ENCODE measurements at regions not wholly inside any gene's neighbourhood (a gene's known extent, or its start where the extent isn't known, plus 50 kb on each side); places are given as distances from the start of the nearest gene placed in this dataset.

DNA sequence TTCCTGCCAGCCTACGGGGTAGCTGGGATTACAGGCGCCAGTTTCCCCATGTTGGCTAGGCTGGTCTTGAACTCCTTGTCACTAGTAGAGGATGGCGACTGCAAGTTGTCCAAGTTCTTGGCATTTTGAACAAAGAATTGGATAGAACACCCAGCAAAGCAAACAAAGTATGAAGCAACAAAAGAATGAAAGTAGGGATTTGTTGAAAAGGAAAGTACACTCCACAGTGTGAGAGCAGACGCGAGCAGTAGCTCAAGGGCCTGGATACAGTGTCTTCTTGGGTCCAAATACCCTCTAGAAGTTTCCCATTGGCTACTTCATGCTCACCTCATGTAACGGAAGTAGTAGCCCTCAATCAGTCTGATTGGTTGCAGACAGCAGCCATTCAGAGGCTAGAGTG is 152.2 kb downstream of the CCER1 start:
- no peaks in the 10 kb centered on the region for H3K79me1 ChIP-seq (ENCODE audit: insufficient read depth, low read depth, low read length, poor library complexity, severe bottlenecking)
- H3K27ac ChIP-seq (ENCODE audit: insufficient read length, low read depth, low read length), result no peak overlapping the region
- no peaks in the 10 kb centered on the region for H3K9me3 ChIP-seq (ENCODE audit: control insufficient read depth, low read depth, low read length)
- no peak overlapping the region for H4K91ac ChIP-seq (ENCODE audit: insufficient read length, low read depth, low read length)
- no peak overlapping the region for H4K5ac ChIP-seq (ENCODE audit: insufficient read length, low read depth, low read length)
- WGBS (ENCODE audit: extremely low coverage, insufficient read length, low lambda C conversion rate), result no CpG with 5 or more reads among the region's 6 CpGs
- H2BK15ac ChIP-seq (ENCODE audit: low read depth, low read length), result no peak overlapping the region
- H3K9me3 Mint-ChIP-seq, result peaks cover 0 to 5% of the 10 kb centered on the region in 2 experiments; a peak in 3 of 5 replicates
- H2BK20ac ChIP-seq (ENCODE audit: low read depth, low read length, poor library complexity, severe bottlenecking), result no peak overlapping the region
- H3K4me1 ChIP-seq (ENCODE audit: insufficient read depth, low read length), result no peaks in the 10 kb centered on the region
- no peak overlapping the region for H3K23ac ChIP-seq (ENCODE audit: insufficient read length, low read depth, low read length)
- TF ChIP-seq, protein P1, sequence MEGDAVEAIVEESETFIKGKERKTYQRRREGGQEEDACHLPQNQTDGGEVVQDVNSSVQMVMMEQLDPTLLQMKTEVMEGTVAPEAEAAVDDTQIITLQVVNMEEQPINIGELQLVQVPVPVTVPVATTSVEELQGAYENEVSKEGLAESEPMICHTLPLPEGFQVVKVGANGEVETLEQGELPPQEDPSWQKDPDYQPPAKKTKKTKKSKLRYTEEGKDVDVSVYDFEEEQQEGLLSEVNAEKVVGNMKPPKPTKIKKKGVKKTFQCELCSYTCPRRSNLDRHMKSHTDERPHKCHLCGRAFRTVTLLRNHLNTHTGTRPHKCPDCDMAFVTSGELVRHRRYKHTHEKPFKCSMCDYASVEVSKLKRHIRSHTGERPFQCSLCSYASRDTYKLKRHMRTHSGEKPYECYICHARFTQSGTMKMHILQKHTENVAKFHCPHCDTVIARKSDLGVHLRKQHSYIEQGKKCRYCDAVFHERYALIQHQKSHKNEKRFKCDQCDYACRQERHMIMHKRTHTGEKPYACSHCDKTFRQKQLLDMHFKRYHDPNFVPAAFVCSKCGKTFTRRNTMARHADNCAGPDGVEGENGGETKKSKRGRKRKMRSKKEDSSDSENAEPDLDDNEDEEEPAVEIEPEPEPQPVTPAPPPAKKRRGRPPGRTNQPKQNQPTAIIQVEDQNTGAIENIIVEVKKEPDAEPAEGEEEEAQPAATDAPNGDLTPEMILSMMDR (conservative IDR thresholded peaks at IDR 0.05), result no peak
- H4K8ac ChIP-seq (replicated peaks; ENCODE audit: insufficient read length, low read depth, low read length), result no peak overlapping the region
- no peak overlapping the region for H2AK5ac ChIP-seq (ENCODE audit: insufficient read length, low read length)
- no peak for DNase-seq
- no peak overlapping the region for H2AFZ ChIP-seq (ENCODE audit: low read length)
- no peak overlapping the region for H3K56ac ChIP-seq (ENCODE audit: insufficient read length, low read depth, low read length)
- H4K20me1 ChIP-seq (ENCODE audit: control insufficient read depth, insufficient read depth, insufficient read length), result no peaks in the 10 kb centered on the region
- no peak overlapping the region for H3T11ph ChIP-seq (ENCODE audit: low read length)
- H3K18ac ChIP-seq (ENCODE audit: insufficient read length, low read depth, low read length), result no peak overlapping the region
- no peaks in the 10 kb centered on the region for H3K4me1 Mint-ChIP-seq
- H3K27ac Mint-ChIP-seq, result no peak overlapping the region
- no peaks in the 10 kb centered on the region for H3K79me2 ChIP-seq (ENCODE audit: insufficient read depth, low read length)
- no peak overlapping the region for H3K14ac ChIP-seq (ENCODE audit: insufficient read depth, low read length)
- H2BK120ac ChIP-seq (ENCODE audit: low read depth, low read length, poor library complexity, severe bottlenecking), result no peak overlapping the region
- no peaks in the 10 kb centered on the region for H3K23me2 ChIP-seq (ENCODE audit: insufficient read length, low read depth, low read length, poor library complexity, severe bottlenecking)
- H3K27me3 ChIP-seq (ENCODE audit: insufficient read depth, low read length), result no peaks in the 10 kb centered on the region
- H2BK5ac ChIP-seq (ENCODE audit: insufficient read length, low read length), result no peak overlapping the region
- H3K27me3 Mint-ChIP-seq (ENCODE audit: low read depth), result no peaks in the 10 kb centered on the region
- no peaks in the 10 kb centered on the region for H3K36me3 Mint-ChIP-seq (ENCODE audit: insufficient read depth in 1 of 3, low read depth in 3 of 3)
- no peak overlapping the region for H3K4ac ChIP-seq (ENCODE audit: low read depth, low read length)
- H2BK12ac ChIP-seq (ENCODE audit: insufficient read length, low read depth, low read length), result no peak overlapping the region
- H3K4me3 Mint-ChIP-seq, result no peak overlapping the region
- no peak overlapping the region for H3K4me2 ChIP-seq (ENCODE audit: insufficient read depth, insufficient read length, low read length)
- no peak overlapping the region for H3K9ac ChIP-seq (ENCODE audit: extremely low read depth, insufficient read length, low read length)

Data from H9 (cell line).